Mammary epithelial cell (primary cell): ENCODE measurements at regions not wholly inside any gene's neighbourhood (a gene's known extent, or its start where the extent isn't known, plus 50 kb on each side); places are given as distances from the start of the nearest gene placed in this dataset.
"Not testable (repeated sequence)": the region's sequence is repeated elsewhere in the genome, so short reads cannot be mapped to it uniquely, and the experiment has no call there.

Experiments used
- EZH2 ChIP-seq: IDR thresholded peaks from 2 replicates; pipeline ENCODE4 v1.6.1; 2012; ENCODE audit warnings: low read length, inconsistent platforms, borderline replicate concordance
- TF ChIP-seq, protein P1 (sequence below), 2 donors: IDR thresholded peaks in 1 of 2; conservative IDR thresholded peaks in 1 of 2; 2 replicates each; pipeline ENCODE4 v1.5.1; 2011 to 2012; ENCODE audit warnings: inconsistent platforms in 2 of 2, low read length in 2 of 2, mild to moderate bottlenecking in 2 of 2, control low read depth in 1 of 2, low read depth in 1 of 2; ENCODE audit not compliant: insufficient read depth in 1 of 2; ENCODE audit errors: extremely low read depth in 1 of 2

GRCh38 chr14:106626942-106627588 lies 1100.7 kb downstream of the TMEM121 start:
- TF ChIP-seq, protein P1, sequence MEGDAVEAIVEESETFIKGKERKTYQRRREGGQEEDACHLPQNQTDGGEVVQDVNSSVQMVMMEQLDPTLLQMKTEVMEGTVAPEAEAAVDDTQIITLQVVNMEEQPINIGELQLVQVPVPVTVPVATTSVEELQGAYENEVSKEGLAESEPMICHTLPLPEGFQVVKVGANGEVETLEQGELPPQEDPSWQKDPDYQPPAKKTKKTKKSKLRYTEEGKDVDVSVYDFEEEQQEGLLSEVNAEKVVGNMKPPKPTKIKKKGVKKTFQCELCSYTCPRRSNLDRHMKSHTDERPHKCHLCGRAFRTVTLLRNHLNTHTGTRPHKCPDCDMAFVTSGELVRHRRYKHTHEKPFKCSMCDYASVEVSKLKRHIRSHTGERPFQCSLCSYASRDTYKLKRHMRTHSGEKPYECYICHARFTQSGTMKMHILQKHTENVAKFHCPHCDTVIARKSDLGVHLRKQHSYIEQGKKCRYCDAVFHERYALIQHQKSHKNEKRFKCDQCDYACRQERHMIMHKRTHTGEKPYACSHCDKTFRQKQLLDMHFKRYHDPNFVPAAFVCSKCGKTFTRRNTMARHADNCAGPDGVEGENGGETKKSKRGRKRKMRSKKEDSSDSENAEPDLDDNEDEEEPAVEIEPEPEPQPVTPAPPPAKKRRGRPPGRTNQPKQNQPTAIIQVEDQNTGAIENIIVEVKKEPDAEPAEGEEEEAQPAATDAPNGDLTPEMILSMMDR (conservative IDR thresholded peaks at IDR 0.05 in 1 of 2, IDR thresholded peaks at IDR 0.05 in 1 of 2; ENCODE audit: extremely low read depth in 1 of 2, insufficient read depth in 1 of 2, low read depth in 1 of 2, low read length in 2 of 2), result peak in 1 of 2 donors; percentile 42
- not testable (repeated sequence) for TF ChIP-seq EZH2
